ENCODE measurements at regions not wholly inside any gene's neighbourhood (a gene's known extent, or its start where the extent isn't known, plus 50 kb on each side); places are given as distances from the start of the nearest gene placed in this dataset.

GRCh38 chr4:181679754-181680153, 563.4 kb upstream of the TENM3 start:
- no peak for TF ChIP-seq CTCF (IDR thresholded peaks at IDR 0.05; ENCODE audit: low read length, missing control alignments)
- no peak overlapping the region for H3K4me3 ChIP-seq (replicated peaks; ENCODE audit: low read depth, low read length)
- no peak for DNase-seq (ENCODE audit: low read depth)

GRCh38 chr4:181682367-181683047, 560.7 kb upstream of the TENM3 start:
- DNase-seq (ENCODE audit: low read depth): no peak
- no peak overlapping the region for H3K4me3 ChIP-seq (replicated peaks; ENCODE audit: low read depth, low read length)

GRCh38 chr4:181684310-181684709, 558.9 kb upstream of the TENM3 start:
- peak; percentile 63 for DNase-seq (ENCODE audit: low read depth)
- TF ChIP-seq CTCF (IDR thresholded peaks at IDR 0.05; ENCODE audit: low read length, missing control alignments): no peak
- H3K4me3 ChIP-seq (replicated peaks; ENCODE audit: low read depth, low read length): no peak overlapping the region

More at GRCh38 chr4:181682367-181683047, 560.7 kb upstream of the TENM3 start:
- no peak for TF ChIP-seq CTCF (IDR thresholded peaks at IDR 0.05; ENCODE audit: low read length, missing control alignments)

GRCh38 chr4:181685461-181685860, 557.7 kb upstream of the TENM3 start:
- peak; percentile 41 for DNase-seq (ENCODE audit: low read depth)
- no peak for TF ChIP-seq CTCF (IDR thresholded peaks at IDR 0.05; ENCODE audit: low read length, missing control alignments)
- no peak overlapping the region for H3K4me3 ChIP-seq (replicated peaks; ENCODE audit: low read depth, low read length)

- H3K4me3 ChIP-seq (replicated peaks; ENCODE audit: low read depth, low read length): no peak overlapping the region
- DNase-seq (ENCODE audit: low read depth): peak; percentile 71
- no peak for TF ChIP-seq CTCF (IDR thresholded peaks at IDR 0.05; ENCODE audit: low read length, missing control alignments)
Observed at GRCh38 chr4:181685911-181686310, 557.3 kb upstream of the TENM3 start.

GRCh38 chr4:181687116-181687515, 556.1 kb upstream of the TENM3 start:
- H3K4me3 ChIP-seq (replicated peaks; ENCODE audit: low read depth, low read length): no peak overlapping the region
- no peak for TF ChIP-seq CTCF (IDR thresholded peaks at IDR 0.05; ENCODE audit: low read length, missing control alignments)
- no peak for DNase-seq (ENCODE audit: low read depth)

- H3K4me3 ChIP-seq (replicated peaks; ENCODE audit: low read depth, low read length): no peak overlapping the region
- no peak for TF ChIP-seq CTCF (IDR thresholded peaks at IDR 0.05; ENCODE audit: low read length, missing control alignments)
- DNase-seq (ENCODE audit: low read depth): no peak
Observed at GRCh38 chr4:181688432-181688831, 554.8 kb upstream of the TENM3 start.
